ENCODE measurements at regions not wholly inside any gene's neighbourhood (a gene's known extent, or its start where the extent isn't known, plus 50 kb on each side); places are given as distances from the start of the nearest gene placed in this dataset.

DNA sequence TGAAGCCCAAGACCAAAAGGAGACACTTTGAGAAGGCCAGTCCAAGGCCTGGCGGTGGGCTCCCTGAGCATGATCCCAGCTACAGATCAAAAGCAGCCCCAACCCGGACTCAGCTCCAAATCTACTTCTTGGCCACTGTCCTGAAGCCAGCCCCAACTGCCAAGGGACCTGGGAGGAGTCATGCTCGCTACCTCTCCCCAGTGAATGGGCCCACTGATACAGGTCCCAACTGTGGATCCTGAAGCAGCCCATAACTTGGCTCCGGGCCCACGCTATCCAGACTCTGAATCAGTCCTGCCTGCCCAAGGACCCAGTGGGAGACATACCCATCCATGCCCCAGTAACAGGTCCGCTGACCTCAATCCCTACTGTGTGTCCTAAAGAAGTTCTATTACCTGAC lies 1545.3 kb upstream of the C9orf72 start:
- H3K4me1 ChIP-seq (ENCODE audit: control insufficient read depth in 1 of 2, insufficient read depth in 2 of 2, low read length in 2 of 2), result no peaks in the 10 kb centered on the region
- no peaks in the 10 kb centered on the region for H3K27me3 ChIP-seq (ENCODE audit: insufficient read depth, low read length)
- DNase-seq (ENCODE audit: low read depth, low spot score) (no peak), ATAC-seq (no peak)
- ChIA-PET CTCF (no interaction called here), POLR2A (no interaction called here), RAD21 (ENCODE audit: low non-redundant PET in 1 of 2, low total read pairs in 2 of 2, uncharacterized antibody in 2 of 2, unreplicated experiment in 2 of 2) (no interaction called here)
- no TSS peak for BruUV-seq (replicated peaks)
- intact Hi-C loops (cut with micrococcal nuclease), result no loop called here
- no peak overlapping the region for H3K4me3 ChIP-seq (replicated peaks in 1 of 2; ENCODE audit: low read depth in 1 of 2, low read length in 2 of 2)
- TF ChIP-seq POLR2AphosphoS5 (IDR thresholded peaks at IDR 0.05; ENCODE audit: low read depth, low read length) (no peak), CBX3 (IDR thresholded peaks at IDR 0.05; ENCODE audit: low read depth) (no peak), SIN3A (IDR thresholded peaks at IDR 0.05; ENCODE audit: low read depth) (no peak), YY1 (IDR thresholded peaks at IDR 0.05; ENCODE audit: extremely low read depth, insufficient replicate concordance, low read depth, low read length) (no peak)
- no peaks in the 10 kb centered on the region for H3K36me3 ChIP-seq (ENCODE audit: control insufficient read depth in 1 of 2, insufficient read depth in 2 of 2, low read length in 2 of 2)
- no peak overlapping the region for H3K27ac ChIP-seq (ENCODE audit: low read depth, low read length)
- no peak overlapping the region for H3K9ac ChIP-seq (ENCODE audit: low read length)
- H3K9me3 ChIP-seq (ENCODE audit: control insufficient read depth in 1 of 2, insufficient read depth in 1 of 2, low read depth in 1 of 2, low read length in 2 of 2), result no peaks in the 10 kb centered on the region; a peak in 1 of 4 replicates
- no peaks in the 10 kb centered on the region for H3K9me2 ChIP-seq (ENCODE audit: insufficient read depth)
- H2AFZ ChIP-seq (ENCODE audit: low read depth, low read length, poor library complexity, severe bottlenecking), result no peak overlapping the region
- H3K4me2 ChIP-seq (ENCODE audit: low read length), result no peak overlapping the region
- no peaks in the 10 kb centered on the region for H3K79me2 ChIP-seq (ENCODE audit: insufficient read depth, low read length)
- no peaks in the 10 kb centered on the region for H4K20me1 ChIP-seq (ENCODE audit: insufficient read depth)

DNA sequence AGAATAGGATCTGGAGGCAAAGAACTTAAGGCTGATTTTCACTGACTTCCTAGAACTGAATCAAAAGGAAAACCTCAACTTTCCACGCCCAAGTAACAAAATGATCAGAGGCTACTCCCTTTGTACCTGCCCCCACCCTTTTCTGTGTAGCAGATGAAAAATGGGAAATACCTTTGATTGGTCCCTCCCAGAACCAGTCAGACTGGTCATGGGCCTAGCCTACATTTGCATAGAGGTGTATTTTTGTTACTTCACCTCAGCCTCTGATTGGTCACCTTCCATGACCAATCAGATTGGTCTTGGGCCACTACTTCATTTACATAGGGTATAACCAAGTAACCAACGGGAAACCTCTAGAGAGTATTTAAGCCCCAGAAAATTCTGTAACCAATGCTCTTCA lies 1553.5 kb upstream of the C9orf72 start:
- H3K9me2 ChIP-seq (ENCODE audit: insufficient read depth), result no peaks in the 10 kb centered on the region
- H3K27ac ChIP-seq (ENCODE audit: low read depth, low read length), result no peak overlapping the region
- ATAC-seq (no peak), DNase-seq (ENCODE audit: low read depth, low spot score) (no peak)
- no peaks in the 10 kb centered on the region for H3K36me3 ChIP-seq (ENCODE audit: control insufficient read depth in 1 of 2, insufficient read depth in 2 of 2, low read length in 2 of 2)
- ChIA-PET CTCF (no interaction called here), RAD21 (ENCODE audit: low non-redundant PET in 1 of 2, low total read pairs in 2 of 2, uncharacterized antibody in 2 of 2, unreplicated experiment in 2 of 2) (no interaction called here), POLR2A (no interaction called here)
- no peaks in the 10 kb centered on the region for H3K27me3 ChIP-seq (ENCODE audit: insufficient read depth, low read length)
- TF ChIP-seq SRF (IDR thresholded peaks at IDR 0.05; ENCODE audit: low read depth) (no peak), SP1 (IDR thresholded peaks at IDR 0.05; ENCODE audit: low read depth) (no peak), FOSL1 (IDR thresholded peaks at IDR 0.05; ENCODE audit: low read depth) (no peak), CEBPB (IDR thresholded peaks at IDR 0.05; ENCODE audit: low read depth) (no peak)
- TF ChIP-seq, protein P1, sequence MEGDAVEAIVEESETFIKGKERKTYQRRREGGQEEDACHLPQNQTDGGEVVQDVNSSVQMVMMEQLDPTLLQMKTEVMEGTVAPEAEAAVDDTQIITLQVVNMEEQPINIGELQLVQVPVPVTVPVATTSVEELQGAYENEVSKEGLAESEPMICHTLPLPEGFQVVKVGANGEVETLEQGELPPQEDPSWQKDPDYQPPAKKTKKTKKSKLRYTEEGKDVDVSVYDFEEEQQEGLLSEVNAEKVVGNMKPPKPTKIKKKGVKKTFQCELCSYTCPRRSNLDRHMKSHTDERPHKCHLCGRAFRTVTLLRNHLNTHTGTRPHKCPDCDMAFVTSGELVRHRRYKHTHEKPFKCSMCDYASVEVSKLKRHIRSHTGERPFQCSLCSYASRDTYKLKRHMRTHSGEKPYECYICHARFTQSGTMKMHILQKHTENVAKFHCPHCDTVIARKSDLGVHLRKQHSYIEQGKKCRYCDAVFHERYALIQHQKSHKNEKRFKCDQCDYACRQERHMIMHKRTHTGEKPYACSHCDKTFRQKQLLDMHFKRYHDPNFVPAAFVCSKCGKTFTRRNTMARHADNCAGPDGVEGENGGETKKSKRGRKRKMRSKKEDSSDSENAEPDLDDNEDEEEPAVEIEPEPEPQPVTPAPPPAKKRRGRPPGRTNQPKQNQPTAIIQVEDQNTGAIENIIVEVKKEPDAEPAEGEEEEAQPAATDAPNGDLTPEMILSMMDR (IDR thresholded peaks at IDR 0.05 in 2 of 3, conservative IDR thresholded peaks at IDR 0.05 in 1 of 3; ENCODE audit: borderline replicate concordance in 1 of 3, insufficient read depth in 1 of 3, low read depth in 2 of 3, low read length in 2 of 3), result no peak
- no peak overlapping the region for H3K4me2 ChIP-seq (ENCODE audit: low read length)
- BruUV-seq (replicated peaks), result no TSS peak
- H3K4me3 ChIP-seq (replicated peaks in 1 of 2; ENCODE audit: low read depth in 1 of 2, low read length in 2 of 2), result no peak overlapping the region
- intact Hi-C loops (cut with micrococcal nuclease), result no loop called here
- H3K4me1 ChIP-seq (ENCODE audit: control insufficient read depth in 1 of 2, insufficient read depth in 2 of 2, low read length in 2 of 2), result no peaks in the 10 kb centered on the region
- peaks cover 10 to 14% of the 10 kb centered on the region in 2 experiments; a peak in 2 of 4 replicates for H3K9me3 ChIP-seq (ENCODE audit: control insufficient read depth in 1 of 2, insufficient read depth in 1 of 2, low read depth in 1 of 2, low read length in 2 of 2)
- H2AFZ ChIP-seq (ENCODE audit: low read depth, low read length, poor library complexity, severe bottlenecking), result no peak overlapping the region
- H4K20me1 ChIP-seq (ENCODE audit: insufficient read depth), result no peaks in the 10 kb centered on the region
- H3K9ac ChIP-seq (ENCODE audit: low read length), result no peak overlapping the region
- H3K79me2 ChIP-seq (ENCODE audit: insufficient read depth, low read length), result no peaks in the 10 kb centered on the region
